AG04450 (cell line): ENCODE measurements at regions not wholly inside any gene's neighbourhood (a gene's known extent, or its start where the extent isn't known, plus 50 kb on each side); places are given as distances from the start of the nearest gene placed in this dataset.

Source experiments
- CTCF ChIA-PET: fragments of 300-600, 350-600 bp; formaldehyde crosslinking; extraction: SDS; loops from one replicate; lab custom pipeline; 2022; ENCODE audit warnings: antibody characterized with exemption, inconsistent platforms; lab: Charles Lee
- POLR2A ChIA-PET: fragments of 350-600 bp; formaldehyde crosslinking; extraction: SDS; loops from one replicate; lab custom pipeline; 2021; ENCODE audit warnings: antibody characterized with exemption, inconsistent platforms; lab: Yijun Ruan, JAX
- DNase-seq: peaks from one replicate; pipeline ENCODE4 v3.0.0-alpha.2; 2011; ENCODE audit warnings: low read depth, low spot score
- H3K27ac ChIP-seq: one replicate; pipeline ENCODE4 v1.5.1; 2012; ENCODE audit warnings: low read depth, low read length, control low read depth
- H3K27me3 ChIP-seq: one replicate; pipeline ENCODE4 v1.6.0; 2012; ENCODE audit warnings: low read length; ENCODE audit not compliant: control insufficient read depth, insufficient read depth
- H3K4me3 ChIP-seq: 2 replicates; pipeline ENCODE4 v1.5.1; 2011; ENCODE audit warnings: mild to moderate bottlenecking, low read depth, low read length, control low read depth
- H3K9me3 ChIP-seq: 2 replicates; pipeline ENCODE4 v1.5.1; 2012; ENCODE audit warnings: low read length; ENCODE audit not compliant: control insufficient read depth, insufficient read depth
- CTCF ChIP-seq: IDR thresholded peaks from 2 replicates; pipeline ENCODE4 v1.5.1; 2011; ENCODE audit warnings: low read depth, low read length, control low read depth, inconsistent platforms

- no peaks in the 10 kb centered on the region for H3K27me3 ChIP-seq
- H3K27ac ChIP-seq: no peak overlapping the region
- DNase-seq: peak; percentile 8
- ChIA-PET CTCF (no interaction called here), POLR2A (no interaction called here)
- H3K4me3 ChIP-seq: no peak overlapping the region
- no peak for TF ChIP-seq CTCF
- H3K9me3 ChIP-seq: no peaks in the 10 kb centered on the region
Observed at GRCh38 chr2:225190987-225191386, 148.7 kb upstream of the DOCK10 start.

GRCh38 chr2:225184948-225185347, 142.7 kb upstream of the DOCK10 start:
- no peak for TF ChIP-seq CTCF
- CTCF ChIA-PET: no interaction called here
- Histone ChIP-seq H3K4me3 (no peak overlapping the region), H3K9me3 (no peaks in the 10 kb centered on the region), H3K27me3 (no peaks in the 10 kb centered on the region), H3K27ac (no peak overlapping the region)
- POLR2A ChIA-PET: no interaction called here
- DNase-seq: no peak

DNA sequence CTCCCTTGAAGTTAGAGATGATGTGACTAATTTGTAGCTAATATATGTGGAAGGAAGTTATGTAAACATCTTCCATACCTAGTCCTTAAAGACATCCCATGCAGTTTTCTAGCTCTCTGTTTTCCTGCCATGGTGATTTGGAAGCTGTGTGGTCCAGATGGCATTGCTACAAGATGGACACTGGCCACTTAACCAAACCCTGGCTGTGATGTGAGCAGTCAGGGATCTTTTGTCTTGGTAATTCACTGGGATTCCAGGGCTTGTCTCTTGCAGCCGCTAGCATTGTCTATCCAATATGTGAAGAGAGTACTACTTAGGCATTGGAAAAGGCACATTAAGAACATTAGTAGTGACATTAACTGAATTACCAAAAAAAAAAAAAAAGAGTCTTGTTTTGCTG, 139.9 kb upstream of the DOCK10 start:
- H3K9me3 ChIP-seq: no peaks in the 10 kb centered on the region
- ChIA-PET POLR2A (no interaction called here), CTCF (no interaction called here)
- H3K27me3 ChIP-seq: no peaks in the 10 kb centered on the region
- DNase-seq: no peak
- no peak overlapping the region for H3K4me3 ChIP-seq
- H3K27ac ChIP-seq: no peak overlapping the region
- TF ChIP-seq CTCF: no peak

- Histone ChIP-seq H3K4me3 (no peak overlapping the region), H3K9me3 (no peaks in the 10 kb centered on the region), H3K27me3 (no peaks in the 10 kb centered on the region), H3K27ac (no peak overlapping the region)
- TF ChIP-seq CTCF: no peak
- CTCF ChIA-PET: no interaction called here
- DNase-seq: peak; percentile 16
- POLR2A ChIA-PET: no interaction called here
Observed at GRCh38 chr2:225177098-225177497, 134.8 kb upstream of the DOCK10 start.

GRCh38 chr2:225173909-225174308, 131.6 kb upstream of the DOCK10 start:
- ChIA-PET CTCF (no interaction called here), POLR2A (no interaction called here)
- no peak for TF ChIP-seq CTCF
- DNase-seq: no peak
- no peak overlapping the region for H3K27ac ChIP-seq
- no peak overlapping the region for H3K4me3 ChIP-seq
- no peaks in the 10 kb centered on the region for H3K27me3 ChIP-seq
- no peaks in the 10 kb centered on the region for H3K9me3 ChIP-seq
